ENCODE measurements at regions not wholly inside any gene's neighbourhood (a gene's known extent, or its start where the extent isn't known, plus 50 kb on each side); places are given as distances from the start of the nearest gene placed in this dataset.

- no peak for TF ChIP-seq EZH2 (IDR thresholded peaks at IDR 0.05; ENCODE audit: borderline replicate concordance, low read length)
- TF ChIP-seq, protein P1, sequence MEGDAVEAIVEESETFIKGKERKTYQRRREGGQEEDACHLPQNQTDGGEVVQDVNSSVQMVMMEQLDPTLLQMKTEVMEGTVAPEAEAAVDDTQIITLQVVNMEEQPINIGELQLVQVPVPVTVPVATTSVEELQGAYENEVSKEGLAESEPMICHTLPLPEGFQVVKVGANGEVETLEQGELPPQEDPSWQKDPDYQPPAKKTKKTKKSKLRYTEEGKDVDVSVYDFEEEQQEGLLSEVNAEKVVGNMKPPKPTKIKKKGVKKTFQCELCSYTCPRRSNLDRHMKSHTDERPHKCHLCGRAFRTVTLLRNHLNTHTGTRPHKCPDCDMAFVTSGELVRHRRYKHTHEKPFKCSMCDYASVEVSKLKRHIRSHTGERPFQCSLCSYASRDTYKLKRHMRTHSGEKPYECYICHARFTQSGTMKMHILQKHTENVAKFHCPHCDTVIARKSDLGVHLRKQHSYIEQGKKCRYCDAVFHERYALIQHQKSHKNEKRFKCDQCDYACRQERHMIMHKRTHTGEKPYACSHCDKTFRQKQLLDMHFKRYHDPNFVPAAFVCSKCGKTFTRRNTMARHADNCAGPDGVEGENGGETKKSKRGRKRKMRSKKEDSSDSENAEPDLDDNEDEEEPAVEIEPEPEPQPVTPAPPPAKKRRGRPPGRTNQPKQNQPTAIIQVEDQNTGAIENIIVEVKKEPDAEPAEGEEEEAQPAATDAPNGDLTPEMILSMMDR (IDR thresholded peaks at IDR 0.05; ENCODE audit: low read length) = no peak
Measured at GRCh38 chr4:57850141-57850540, 740.0 kb upstream of the IGFBP7 start.

Measured in OCI-LY1 (cell line).